ENCODE measurements at regions not wholly inside any gene's neighbourhood (a gene's known extent, or its start where the extent isn't known, plus 50 kb on each side); places are given as distances from the start of the nearest gene placed in this dataset.

DNA sequence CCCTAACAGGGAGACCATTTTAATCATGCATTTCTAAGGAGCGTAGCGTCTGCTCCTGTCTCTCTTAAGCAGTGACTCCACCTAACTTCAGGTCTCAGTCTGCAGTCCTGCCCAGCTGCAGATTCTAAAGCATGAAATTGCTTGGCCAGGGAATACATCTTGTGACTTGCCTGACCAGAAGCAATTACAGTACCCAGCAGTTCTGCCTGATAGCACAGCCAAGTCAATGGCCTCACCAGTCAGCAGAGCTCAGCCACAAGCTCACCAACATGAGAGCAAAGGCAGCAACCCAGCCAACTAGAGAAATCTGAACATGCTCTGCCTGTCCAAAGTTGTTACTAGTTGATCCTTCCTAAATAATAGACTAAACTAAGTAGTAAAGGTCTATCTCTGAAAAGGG is 2011.9 kb upstream of the PCDH10 start:
- no peak for DNase-seq (ENCODE audit: low read depth, low spot score)
- Histone ChIP-seq H3K36me3 (ENCODE audit: insufficient read depth, insufficient read length, low read length) (no peaks in the 10 kb centered on the region), H3K4me3 (ENCODE audit: insufficient read length, low read depth) (no peak overlapping the region), H3K27me3 (ENCODE audit: insufficient read depth, insufficient read length) (no peaks in the 10 kb centered on the region), H3K9ac (ENCODE audit: insufficient read length, low read depth) (no peak overlapping the region), H3K4me1 (ENCODE audit: insufficient read depth, insufficient read length) (no peaks in the 10 kb centered on the region), H3K9me3 (ENCODE audit: insufficient read depth, low read length) (no peaks in the 10 kb centered on the region)
- no peak for TF ChIP-seq YY1 (IDR thresholded peaks at IDR 0.05; ENCODE audit: insufficient read depth, insufficient read length)
- TF ChIP-seq SUZ12 (IDR thresholded peaks at IDR 0.05; ENCODE audit: extremely low read depth, insufficient read depth, insufficient read length): no peak
- TF ChIP-seq ZNF274 (IDR thresholded peaks at IDR 0.05; ENCODE audit: low read depth, low read length): no peak

DNA sequence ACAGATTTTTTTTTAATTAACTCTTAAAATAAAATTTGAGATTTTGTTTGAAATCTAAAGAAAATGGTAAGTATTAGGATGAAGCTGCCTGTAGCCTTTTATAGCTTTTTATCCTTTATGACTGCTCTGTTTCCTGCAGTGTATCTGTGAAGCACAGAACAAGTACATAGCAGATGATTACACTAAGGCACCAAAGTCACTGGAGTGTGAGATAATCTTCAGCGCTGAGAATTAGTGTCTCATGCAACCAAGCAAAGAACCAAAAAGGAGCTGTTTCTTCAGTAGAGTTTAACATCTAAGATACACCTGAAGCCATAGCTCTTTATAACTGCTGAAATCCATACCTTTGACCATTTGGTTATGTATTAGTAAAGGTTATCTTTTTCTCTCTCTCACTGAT is 1989.8 kb upstream of the PCDH10 start:
- H3K36me3 ChIP-seq (ENCODE audit: insufficient read depth, insufficient read length, low read length): no peaks in the 10 kb centered on the region
- H3K27me3 ChIP-seq (ENCODE audit: insufficient read depth, insufficient read length): no peaks in the 10 kb centered on the region
- H3K4me3 ChIP-seq (ENCODE audit: insufficient read length, low read depth): no peak overlapping the region
- H3K9ac ChIP-seq (ENCODE audit: insufficient read length, low read depth): no peak overlapping the region
- TF ChIP-seq SUZ12 (IDR thresholded peaks at IDR 0.05; ENCODE audit: extremely low read depth, insufficient read depth, insufficient read length) (no peak), ZNF274 (IDR thresholded peaks at IDR 0.05; ENCODE audit: low read depth, low read length) (no peak), YY1 (IDR thresholded peaks at IDR 0.05; ENCODE audit: insufficient read depth, insufficient read length) (no peak)
- H3K9me3 ChIP-seq (ENCODE audit: insufficient read depth, low read length): no peaks in the 10 kb centered on the region
- no peaks in the 10 kb centered on the region for H3K4me1 ChIP-seq (ENCODE audit: insufficient read depth, insufficient read length)
- no peak for DNase-seq (ENCODE audit: low read depth, low spot score)

DNA sequence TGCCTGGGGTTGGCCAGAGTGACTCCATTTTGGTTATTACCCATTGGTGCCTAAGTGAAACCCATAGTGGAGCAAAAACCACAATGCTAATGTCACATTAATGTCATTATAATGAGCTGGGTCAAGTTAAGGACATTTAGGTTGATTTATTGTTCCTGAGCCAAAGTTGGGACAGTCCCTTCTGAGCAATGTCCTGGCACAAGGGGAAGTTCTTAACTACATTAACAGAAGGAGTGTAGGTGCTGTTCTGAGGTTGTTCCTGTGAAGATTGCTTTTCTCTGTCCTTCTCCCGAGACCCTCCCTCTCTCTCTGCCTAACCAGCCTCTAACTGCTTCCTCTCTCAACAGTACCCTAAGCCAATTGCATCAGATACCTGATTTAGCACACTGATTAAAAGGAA is 1956.8 kb upstream of the PCDH10 start:
- TF ChIP-seq ZNF274 (IDR thresholded peaks at IDR 0.05; ENCODE audit: low read depth, low read length): no peak
- no peak for TF ChIP-seq SUZ12 (IDR thresholded peaks at IDR 0.05; ENCODE audit: extremely low read depth, insufficient read depth, insufficient read length)
- TF ChIP-seq YY1 (IDR thresholded peaks at IDR 0.05; ENCODE audit: insufficient read depth, insufficient read length): no peak
- no peaks in the 10 kb centered on the region for H3K27me3 ChIP-seq (ENCODE audit: insufficient read depth, insufficient read length)
- no peaks in the 10 kb centered on the region for H3K36me3 ChIP-seq (ENCODE audit: insufficient read depth, insufficient read length, low read length)
- no peak for DNase-seq (ENCODE audit: low read depth, low spot score)
- H3K4me3 ChIP-seq (ENCODE audit: insufficient read length, low read depth): no peak overlapping the region
- H3K4me1 ChIP-seq (ENCODE audit: insufficient read depth, insufficient read length): no peaks in the 10 kb centered on the region
- H3K9ac ChIP-seq (ENCODE audit: insufficient read length, low read depth): no peak overlapping the region
- peaks cover 6% of the 10 kb centered on the region; the same call in 1 of the 2 replicates for H3K9me3 ChIP-seq (ENCODE audit: insufficient read depth, low read length)

DNA sequence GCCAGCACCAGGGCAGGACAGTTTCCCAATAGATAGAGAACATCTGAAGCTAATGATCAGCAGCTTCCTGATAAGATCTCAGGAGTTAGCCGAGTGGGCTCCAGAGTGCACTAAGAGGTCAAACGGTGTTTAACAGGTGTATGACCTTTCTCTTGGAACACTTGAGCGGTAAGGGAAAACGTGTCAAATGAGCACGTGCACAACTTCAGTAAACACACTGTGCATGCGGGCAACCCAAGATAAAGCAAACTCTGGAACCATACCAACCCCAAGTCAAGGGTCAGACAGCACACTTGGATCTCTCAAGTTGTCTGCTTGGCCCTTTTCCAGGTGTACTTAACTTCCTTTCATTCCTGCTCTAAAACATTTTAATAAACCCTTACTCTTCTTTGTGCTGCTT is 1941.5 kb upstream of the PCDH10 start:
- TF ChIP-seq SUZ12 (IDR thresholded peaks at IDR 0.05; ENCODE audit: extremely low read depth, insufficient read depth, insufficient read length): no peak
- no peak for TF ChIP-seq YY1 (IDR thresholded peaks at IDR 0.05; ENCODE audit: insufficient read depth, insufficient read length)
- TF ChIP-seq ZNF274 (IDR thresholded peaks at IDR 0.05; ENCODE audit: low read depth, low read length): no peak
- Histone ChIP-seq H3K4me3 (ENCODE audit: insufficient read length, low read depth) (no peak overlapping the region), H3K9ac (ENCODE audit: insufficient read length, low read depth) (no peak overlapping the region), H3K9me3 (ENCODE audit: insufficient read depth, low read length) (no peaks in the 10 kb centered on the region), H3K4me1 (ENCODE audit: insufficient read depth, insufficient read length) (no peaks in the 10 kb centered on the region), H3K36me3 (ENCODE audit: insufficient read depth, insufficient read length, low read length) (no peaks in the 10 kb centered on the region), H3K27me3 (ENCODE audit: insufficient read depth, insufficient read length) (no peaks in the 10 kb centered on the region)
- no peak for DNase-seq (ENCODE audit: low read depth, low spot score)

DNA sequence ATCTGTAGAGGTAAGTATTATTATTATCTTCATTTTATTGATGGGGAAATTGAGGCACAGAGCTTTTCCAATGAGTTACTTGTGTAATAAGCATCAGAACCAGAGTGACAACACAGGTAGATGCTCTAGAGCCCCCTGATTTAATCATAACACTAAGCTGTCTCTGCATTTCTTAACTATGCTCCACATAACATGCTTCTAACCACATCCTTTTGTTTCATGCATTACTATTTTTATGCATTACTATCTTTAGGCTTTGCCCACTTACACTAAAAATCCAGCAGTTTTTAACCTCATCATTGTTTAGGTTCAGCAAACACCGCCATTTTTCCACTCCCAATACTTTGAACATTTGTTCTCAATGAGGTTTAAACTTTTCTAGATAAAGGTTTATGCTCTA is 1900.8 kb upstream of the PCDH10 start:
- Histone ChIP-seq H3K9me3 (ENCODE audit: insufficient read depth, low read length) (no peaks in the 10 kb centered on the region), H3K27me3 (ENCODE audit: insufficient read depth, insufficient read length) (no peaks in the 10 kb centered on the region), H3K36me3 (ENCODE audit: insufficient read depth, insufficient read length, low read length) (no peaks in the 10 kb centered on the region), H3K4me3 (ENCODE audit: insufficient read length, low read depth) (no peak overlapping the region), H3K4me1 (ENCODE audit: insufficient read depth, insufficient read length) (no peaks in the 10 kb centered on the region), H3K9ac (ENCODE audit: insufficient read length, low read depth) (no peak overlapping the region)
- TF ChIP-seq ZNF274 (IDR thresholded peaks at IDR 0.05; ENCODE audit: low read depth, low read length) (no peak), YY1 (IDR thresholded peaks at IDR 0.05; ENCODE audit: insufficient read depth, insufficient read length) (no peak), SUZ12 (IDR thresholded peaks at IDR 0.05; ENCODE audit: extremely low read depth, insufficient read depth, insufficient read length) (no peak)
- no peak for DNase-seq (ENCODE audit: low read depth, low spot score)

DNA sequence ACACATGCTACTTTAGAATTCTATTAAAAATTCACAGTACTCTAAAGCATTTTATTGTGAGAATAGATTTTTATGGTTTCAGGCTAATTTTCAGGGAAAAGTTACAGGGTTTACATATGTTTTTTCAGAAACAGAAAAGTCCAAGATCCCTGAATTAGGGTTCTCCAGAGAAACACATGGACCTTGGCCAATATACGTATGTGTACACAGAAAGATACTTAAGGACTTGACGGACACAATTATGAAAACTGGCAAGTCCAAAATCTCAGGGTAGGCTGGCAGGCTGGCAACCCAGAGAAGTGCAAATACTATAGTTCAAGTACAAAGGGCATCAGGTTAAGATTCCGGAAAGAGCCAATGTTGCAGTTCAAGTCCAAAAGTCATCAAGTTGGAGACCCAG is 1897.8 kb upstream of the PCDH10 start:
- TF ChIP-seq ZNF274 (IDR thresholded peaks at IDR 0.05; ENCODE audit: low read depth, low read length) (no peak), YY1 (IDR thresholded peaks at IDR 0.05; ENCODE audit: insufficient read depth, insufficient read length) (no peak), SUZ12 (IDR thresholded peaks at IDR 0.05; ENCODE audit: extremely low read depth, insufficient read depth, insufficient read length) (no peak)
- no peak overlapping the region for H3K4me3 ChIP-seq (ENCODE audit: insufficient read length, low read depth)
- no peak for DNase-seq (ENCODE audit: low read depth, low spot score)
- H3K27me3 ChIP-seq (ENCODE audit: insufficient read depth, insufficient read length): no peaks in the 10 kb centered on the region
- no peak overlapping the region for H3K9ac ChIP-seq (ENCODE audit: insufficient read length, low read depth)
- H3K36me3 ChIP-seq (ENCODE audit: insufficient read depth, insufficient read length, low read length): no peaks in the 10 kb centered on the region
- no peaks in the 10 kb centered on the region for H3K9me3 ChIP-seq (ENCODE audit: insufficient read depth, low read length)
- no peaks in the 10 kb centered on the region for H3K4me1 ChIP-seq (ENCODE audit: insufficient read depth, insufficient read length)

DNA sequence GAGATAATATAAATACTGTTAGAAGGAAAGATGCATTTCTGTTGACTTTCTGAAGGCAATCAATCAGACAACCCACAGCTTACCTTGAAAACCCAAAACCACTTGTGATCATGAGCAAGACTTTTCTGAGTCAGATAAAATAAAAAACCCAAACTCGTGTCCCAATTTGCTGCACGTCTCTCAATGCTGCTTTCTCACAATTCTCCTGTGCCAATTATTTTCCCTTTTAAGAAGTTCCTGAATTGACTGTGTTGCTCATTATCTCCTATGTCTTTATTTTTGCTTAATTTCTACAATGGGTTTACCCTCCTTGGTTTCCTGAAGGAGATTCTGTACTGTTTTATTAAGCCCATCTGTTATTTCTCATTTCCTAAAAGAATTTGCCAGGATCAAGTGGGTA is 1891.9 kb upstream of the PCDH10 start:
- Histone ChIP-seq H3K36me3 (ENCODE audit: insufficient read depth, insufficient read length, low read length) (no peaks in the 10 kb centered on the region), H3K4me3 (ENCODE audit: insufficient read length, low read depth) (no peak overlapping the region), H3K27me3 (ENCODE audit: insufficient read depth, insufficient read length) (no peaks in the 10 kb centered on the region), H3K9me3 (ENCODE audit: insufficient read depth, low read length) (no peaks in the 10 kb centered on the region), H3K9ac (ENCODE audit: insufficient read length, low read depth) (no peak overlapping the region), H3K4me1 (ENCODE audit: insufficient read depth, insufficient read length) (no peaks in the 10 kb centered on the region)
- TF ChIP-seq ZNF274 (IDR thresholded peaks at IDR 0.05; ENCODE audit: low read depth, low read length) (no peak), YY1 (IDR thresholded peaks at IDR 0.05; ENCODE audit: insufficient read depth, insufficient read length) (no peak), SUZ12 (IDR thresholded peaks at IDR 0.05; ENCODE audit: extremely low read depth, insufficient read depth, insufficient read length) (no peak)
- DNase-seq (ENCODE audit: low read depth, low spot score): no peak

DNA sequence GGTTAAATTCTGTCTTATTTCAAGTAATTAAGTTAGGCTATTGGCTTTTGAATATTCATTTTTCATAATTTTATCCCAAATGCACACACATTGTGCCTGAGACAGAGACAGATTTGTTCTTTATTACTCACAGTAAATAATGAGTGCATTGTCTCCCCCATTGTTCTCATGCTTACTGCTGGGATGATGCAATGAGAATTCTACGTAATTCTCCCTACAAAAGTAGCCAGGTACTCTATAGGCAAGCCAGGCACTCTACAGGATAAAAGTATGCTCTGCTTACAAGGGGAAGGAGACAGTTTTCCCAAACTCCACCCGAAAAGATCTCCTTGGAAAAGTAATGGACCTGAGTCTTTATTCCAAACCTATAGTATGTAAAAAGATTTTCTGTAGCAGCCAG is 1890.7 kb upstream of the PCDH10 start:
- TF ChIP-seq YY1 (IDR thresholded peaks at IDR 0.05; ENCODE audit: insufficient read depth, insufficient read length) (no peak), ZNF274 (IDR thresholded peaks at IDR 0.05; ENCODE audit: low read depth, low read length) (no peak), SUZ12 (IDR thresholded peaks at IDR 0.05; ENCODE audit: extremely low read depth, insufficient read depth, insufficient read length) (no peak)
- no peak for DNase-seq (ENCODE audit: low read depth, low spot score)

More for the DNA sequence above, 1890.7 kb upstream of the PCDH10 start:
- no peaks in the 10 kb centered on the region for H3K9me3 ChIP-seq (ENCODE audit: insufficient read depth, low read length)
- H3K27me3 ChIP-seq (ENCODE audit: insufficient read depth, insufficient read length): no peaks in the 10 kb centered on the region
- H3K36me3 ChIP-seq (ENCODE audit: insufficient read depth, insufficient read length, low read length): no peaks in the 10 kb centered on the region
- no peak overlapping the region for H3K9ac ChIP-seq (ENCODE audit: insufficient read length, low read depth)
- no peak overlapping the region for H3K4me3 ChIP-seq (ENCODE audit: insufficient read length, low read depth)
- no peaks in the 10 kb centered on the region for H3K4me1 ChIP-seq (ENCODE audit: insufficient read depth, insufficient read length)
